Left ventricle myocardium inferior (tissue), 1 donor: ENCODE measurements at regions not wholly inside any gene's neighbourhood (a gene's known extent, or its start where the extent isn't known, plus 50 kb on each side); places are given as distances from the start of the nearest gene placed in this dataset.

Source experiments
- DNase-seq: peaks from one replicate; pipeline ENCODE4 v3.0.0-alpha.2; 2020
- H3K27ac ChIP-seq: fragments of 200-600 bp; replicated peaks from 2 replicates; pipeline ENCODE4 v1.8.0; 2021
- H3K27me3 ChIP-seq: fragments of 200-600 bp; 2 replicates; pipeline ENCODE4 v1.8.0; 2021; ENCODE audit warnings: low read depth
- H3K36me3 ChIP-seq: fragments of 200-600 bp; 2 replicates; pipeline ENCODE4 v1.8.0; 2021
- H3K4me1 ChIP-seq: fragments of 200-600 bp; 2 replicates; pipeline ENCODE4 v1.8.0; 2021
- H3K4me3 ChIP-seq: fragments of 200-600 bp; 2 replicates; pipeline ENCODE4 v1.8.0; 2021; ENCODE audit warnings: mild to moderate bottlenecking, moderate library complexity
- H3K9me3 ChIP-seq: fragments of 200-600 bp; replicated peaks from 2 replicates; pipeline ENCODE4 v1.8.0; 2021
- intact Hi-C: fragments of 100-400 bp; cut with micrococcal nuclease; formaldehyde crosslinking; loops from one replicate; pipeline ENCODE4 v1.11.0; 2022
- TF ChIP-seq, protein P1 (sequence below): fragments of 200-600 bp; IDR thresholded peaks from 2 replicates; pipeline ENCODE4 v1.8.0; 2021; ENCODE audit warnings: antibody characterized with exemption, mild to moderate bottlenecking, borderline replicate concordance
- donor health status: DM: no; HTN: yes; CAD: no; lungs with severe emphysema.

DNA sequence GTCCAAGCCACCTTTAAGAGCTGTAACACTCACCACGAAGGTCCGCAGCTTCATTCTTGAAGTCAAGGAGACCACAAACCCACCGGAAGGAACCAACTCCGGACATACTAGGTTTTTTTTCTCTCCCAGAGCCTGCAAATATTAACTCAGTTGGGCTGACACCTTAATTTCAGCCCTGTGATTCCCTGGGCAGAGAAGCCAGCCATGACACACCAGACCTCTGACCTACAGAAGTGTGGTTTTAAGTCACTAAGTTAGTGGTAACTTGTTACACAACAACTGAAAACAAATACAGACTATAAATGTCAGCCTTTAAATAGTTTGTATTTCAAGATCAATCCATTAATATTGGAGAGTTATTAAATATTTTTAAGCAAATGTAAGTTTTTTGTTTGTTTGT, 855.1 kb downstream of the TMEM182 start:
- no peak for DNase-seq
- no peaks in the 10 kb centered on the region for H3K27me3 ChIP-seq
- TF ChIP-seq, protein P1, sequence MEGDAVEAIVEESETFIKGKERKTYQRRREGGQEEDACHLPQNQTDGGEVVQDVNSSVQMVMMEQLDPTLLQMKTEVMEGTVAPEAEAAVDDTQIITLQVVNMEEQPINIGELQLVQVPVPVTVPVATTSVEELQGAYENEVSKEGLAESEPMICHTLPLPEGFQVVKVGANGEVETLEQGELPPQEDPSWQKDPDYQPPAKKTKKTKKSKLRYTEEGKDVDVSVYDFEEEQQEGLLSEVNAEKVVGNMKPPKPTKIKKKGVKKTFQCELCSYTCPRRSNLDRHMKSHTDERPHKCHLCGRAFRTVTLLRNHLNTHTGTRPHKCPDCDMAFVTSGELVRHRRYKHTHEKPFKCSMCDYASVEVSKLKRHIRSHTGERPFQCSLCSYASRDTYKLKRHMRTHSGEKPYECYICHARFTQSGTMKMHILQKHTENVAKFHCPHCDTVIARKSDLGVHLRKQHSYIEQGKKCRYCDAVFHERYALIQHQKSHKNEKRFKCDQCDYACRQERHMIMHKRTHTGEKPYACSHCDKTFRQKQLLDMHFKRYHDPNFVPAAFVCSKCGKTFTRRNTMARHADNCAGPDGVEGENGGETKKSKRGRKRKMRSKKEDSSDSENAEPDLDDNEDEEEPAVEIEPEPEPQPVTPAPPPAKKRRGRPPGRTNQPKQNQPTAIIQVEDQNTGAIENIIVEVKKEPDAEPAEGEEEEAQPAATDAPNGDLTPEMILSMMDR: no peak
- no peak overlapping the region for H3K27ac ChIP-seq
- intact Hi-C loops: no loop called here
- no peaks in the 10 kb centered on the region for H3K4me1 ChIP-seq
- no peak overlapping the region for H3K4me3 ChIP-seq
- peaks cover 44% of the 10 kb centered on the region for H3K9me3 ChIP-seq
- no peaks in the 10 kb centered on the region for H3K36me3 ChIP-seq

DNA sequence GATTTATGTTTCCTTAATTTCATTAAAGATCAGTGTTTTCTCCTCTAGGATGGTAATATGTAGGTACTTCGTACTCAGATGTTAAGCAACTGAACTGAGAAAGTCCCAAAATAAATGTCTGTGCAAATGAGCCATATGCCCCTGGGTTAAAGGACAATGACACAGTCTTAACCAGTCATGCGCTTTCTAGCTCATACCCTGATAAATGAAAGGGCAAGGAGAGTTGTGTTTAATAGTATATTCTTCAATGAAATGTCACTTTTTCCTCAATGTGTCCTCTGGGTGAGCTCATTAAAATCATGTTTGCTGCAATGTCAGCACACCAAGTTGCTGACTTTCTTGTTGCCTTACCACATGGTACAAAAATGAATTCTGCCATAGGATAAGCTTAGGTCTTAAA, 856.3 kb downstream of the TMEM182 start:
- Histone ChIP-seq H3K27me3 (no peaks in the 10 kb centered on the region), H3K4me3 (no peak overlapping the region), H3K9me3 (peaks cover 56% of the 10 kb centered on the region), H3K27ac (no peak overlapping the region), H3K4me1 (no peaks in the 10 kb centered on the region), H3K36me3 (no peaks in the 10 kb centered on the region)
- DNase-seq: no peak
- TF ChIP-seq, protein P1: no peak
- intact Hi-C loops: no loop called here

DNA sequence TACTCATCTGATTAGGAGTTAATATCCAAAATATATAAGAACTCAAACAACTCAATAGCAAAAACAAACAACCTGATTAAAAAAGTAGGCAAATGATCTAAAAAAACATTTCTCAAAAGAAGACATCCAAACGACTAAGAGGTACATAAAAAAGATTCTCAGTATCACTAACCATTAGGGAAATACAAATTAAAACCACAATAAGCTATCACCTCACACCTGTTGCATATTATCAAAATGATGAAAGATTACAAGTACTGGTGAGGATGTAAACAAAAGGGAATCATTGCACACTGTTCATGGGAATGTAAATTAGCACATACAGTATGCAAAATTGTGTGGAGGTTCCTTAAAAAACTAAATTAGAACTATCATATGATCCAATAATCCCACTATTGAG, 865.5 kb downstream of the TMEM182 start:
- no peak for DNase-seq
- H3K9me3 ChIP-seq: peaks cover 55% of the 10 kb centered on the region
- TF ChIP-seq, protein P1: no peak
- H3K4me3 ChIP-seq: no peak overlapping the region
- no peaks in the 10 kb centered on the region for H3K36me3 ChIP-seq
- intact Hi-C loops: no loop called here
- no peaks in the 10 kb centered on the region for H3K4me1 ChIP-seq
- no peak overlapping the region for H3K27ac ChIP-seq
- H3K27me3 ChIP-seq: no peaks in the 10 kb centered on the region

DNA sequence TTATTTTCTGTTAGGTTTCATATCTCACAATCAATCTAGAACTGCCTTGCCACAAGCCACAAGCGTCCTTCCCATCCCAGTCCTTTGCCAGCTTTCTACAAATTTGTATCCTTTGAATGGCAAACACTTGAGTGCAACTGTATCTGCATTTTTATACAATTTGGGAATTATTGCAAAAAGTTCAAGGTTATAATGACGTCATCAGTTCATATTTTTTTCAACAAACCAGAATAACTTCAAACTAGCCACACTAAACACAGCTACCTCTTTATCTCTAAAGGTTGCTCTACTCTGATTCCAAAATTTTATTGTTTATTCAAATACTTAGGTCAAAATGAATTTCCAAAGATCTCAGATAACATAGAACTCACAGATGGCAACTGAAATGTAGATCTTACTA, 877.1 kb downstream of the TMEM182 start:
- Histone ChIP-seq H3K4me3 (no peak overlapping the region), H3K4me1 (no peaks in the 10 kb centered on the region), H3K36me3 (no peaks in the 10 kb centered on the region), H3K9me3 (peaks cover 9% of the 10 kb centered on the region), H3K27ac (no peak overlapping the region), H3K27me3 (no peaks in the 10 kb centered on the region)
- TF ChIP-seq, protein P1: no peak
- intact Hi-C loops: no loop called here
- no peak for DNase-seq

DNA sequence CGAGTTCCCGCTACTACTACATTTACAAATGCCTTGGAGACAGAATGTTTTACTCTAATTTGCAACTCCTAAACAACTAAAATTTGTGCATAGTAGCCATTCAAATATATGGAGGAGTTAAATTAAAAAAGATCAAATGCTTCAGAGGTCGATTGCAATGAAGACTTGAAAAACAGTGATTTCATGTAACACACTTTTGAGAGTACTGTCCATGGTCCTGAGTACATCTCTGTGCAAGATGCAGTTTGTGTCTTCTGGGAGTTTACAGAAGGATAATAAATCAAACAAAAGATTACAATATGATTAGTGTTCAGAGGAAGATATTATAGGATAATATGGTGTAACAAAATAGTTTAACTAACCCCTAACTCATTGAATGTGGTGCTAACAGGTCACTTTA, 894.7 kb downstream of the TMEM182 start:
- peaks cover 14% of the 10 kb centered on the region for H3K9me3 ChIP-seq
- DNase-seq: no peak
- no peaks in the 10 kb centered on the region for H3K4me1 ChIP-seq
- H3K27me3 ChIP-seq: no peaks in the 10 kb centered on the region
- intact Hi-C loops: no loop called here
- H3K36me3 ChIP-seq: no peaks in the 10 kb centered on the region
- no peak overlapping the region for H3K4me3 ChIP-seq
- TF ChIP-seq, protein P1: no peak
- no peak overlapping the region for H3K27ac ChIP-seq

DNA sequence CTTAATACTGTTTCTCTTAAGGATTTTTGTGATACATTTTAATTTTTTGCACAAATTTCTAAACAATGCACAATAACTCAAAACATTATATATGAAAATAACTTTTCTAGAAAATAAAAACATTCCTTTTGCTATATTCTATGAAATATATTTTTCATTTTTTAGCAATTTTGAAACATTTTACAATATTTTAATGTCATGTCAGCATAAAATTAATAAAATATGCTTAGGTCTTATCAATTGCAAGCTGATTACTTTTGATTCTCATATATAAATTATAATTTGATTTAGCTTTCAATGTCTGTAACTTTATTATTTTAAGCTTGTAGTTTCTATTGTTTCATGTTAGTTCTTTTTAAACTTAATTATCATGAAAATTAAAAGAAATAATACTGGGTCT, 898.7 kb downstream of the TMEM182 start:
- H3K27ac ChIP-seq: no peak overlapping the region

More for the DNA sequence above, 898.7 kb downstream of the TMEM182 start:
- no peak for DNase-seq
- Histone ChIP-seq H3K4me1 (no peaks in the 10 kb centered on the region), H3K4me3 (no peak overlapping the region), H3K36me3 (no peaks in the 10 kb centered on the region), H3K27me3 (no peaks in the 10 kb centered on the region), H3K9me3 (peaks cover 14% of the 10 kb centered on the region)
- TF ChIP-seq, protein P1: no peak
- intact Hi-C loops: no loop called here
